H1 (cell line): ENCODE measurements at regions not wholly inside any gene's neighbourhood (a gene's known extent, or its start where the extent isn't known, plus 50 kb on each side); places are given as distances from the start of the nearest gene placed in this dataset.

Source experiments
- CTCF ChIA-PET: fragments of 300-600 bp; sonication (Branson Sonifier 250); formaldehyde crosslinking; loops from one replicate; lab custom pipeline; 2021; ENCODE audit not compliant: partially characterized antibody; lab: Charles Lee
- POLR2A ChIA-PET: fragments of 300-600 bp; sonication (Branson Sonifier 250); formaldehyde crosslinking; loops from one replicate; lab custom pipeline; 2021; ENCODE audit warnings: inconsistent platforms; ENCODE audit not compliant: partially characterized antibody; lab: Charles Lee
- DNase-seq, 2 experiments: peaks; one replicate each; pipeline versions ENCODE4 v3.0.0 to v3.0.0-alpha.2; 2010 to 2022; ENCODE audit warnings: low spot score in 2 of 2, low read depth in 1 of 2, mixed read lengths in 1 of 2
- FAIRE-seq: peaks from 2 replicates; lab custom pipeline; 2011; peaks lifted over from hg19 to GRCh38; lab: Jason Lieb, UNC
- H2AFZ ChIP-seq: 2 replicates; pipeline ENCODE4 v1.8.1; 2012; ENCODE audit warnings: low read length, inconsistent platforms
- H2AK5ac ChIP-seq: 2 replicates; pipeline ENCODE4 v1.6.1; 2013; ENCODE audit warnings: low read depth, low read length
- H2BK120ac ChIP-seq: replicated peaks from 2 replicates; pipeline ENCODE3; 2013; ENCODE audit warnings: low read depth, low read length, inconsistent platforms
- H2BK12ac ChIP-seq: 2 replicates; pipeline ENCODE4 v1.6.1; 2013; ENCODE audit warnings: low read depth, low read length
- H2BK15ac ChIP-seq: 2 replicates; pipeline ENCODE4 v1.6.1; 2013; ENCODE audit warnings: low read length
- H2BK20ac ChIP-seq: 2 replicates; pipeline ENCODE4 v1.6.1; 2013; ENCODE audit warnings: low read length
- H2BK5ac ChIP-seq: 2 replicates; pipeline ENCODE4 v1.6.1; 2013; ENCODE audit warnings: low read depth, low read length
- H3K14ac ChIP-seq: 2 replicates; pipeline ENCODE4 v1.6.1; 2013; ENCODE audit warnings: inconsistent platforms; ENCODE audit not compliant: insufficient read length
- H3K18ac ChIP-seq: 2 replicates; pipeline ENCODE4 v1.6.1; 2013; ENCODE audit warnings: low read length; ENCODE audit errors: extremely low read depth
- H3K23ac ChIP-seq: 2 replicates; pipeline ENCODE4 v1.6.1; 2013; ENCODE audit warnings: inconsistent platforms; ENCODE audit not compliant: insufficient read length
- H3K23me2 ChIP-seq: 2 replicates; pipeline ENCODE4 v1.6.1; 2013; ENCODE audit warnings: low read depth, low read length
- H3K27ac ChIP-seq: 2 replicates; pipeline ENCODE4 v1.6.1; 2011; ENCODE audit warnings: low read depth, low read length, inconsistent platforms
- H3K27me3 ChIP-seq, 4 experiments: replicated peaks in 1 of 4; 1 replicate in 1 of 4; 2 replicates in 3 of 4; pipeline versions ENCODE4 v1.6.1 to v1.8.1; 2011 to 2013; ENCODE audit warnings: low read length in 3 of 4, mild to moderate bottlenecking in 3 of 4, inconsistent platforms in 2 of 4, mixed read lengths in 2 of 4, moderate library complexity in 1 of 4; ENCODE audit not compliant: control insufficient read depth in 3 of 4, insufficient read depth in 3 of 4; ENCODE audit errors: extremely low read depth in 1 of 4
- H3K36me3 ChIP-seq, 4 experiments: 2 replicates each; pipeline versions ENCODE4 v1.6.1 to v1.8.1; 2011 to 2013; ENCODE audit warnings: mild to moderate bottlenecking in 4 of 4, low read length in 3 of 4, moderate library complexity in 2 of 4, control low read depth in 1 of 4, inconsistent platforms in 1 of 4; ENCODE audit not compliant: insufficient read depth in 4 of 4, control insufficient read depth in 2 of 4
- H3K4ac ChIP-seq: replicated peaks from 2 replicates; pipeline ENCODE3; 2013; ENCODE audit warnings: low read length, low read depth, mixed read lengths, inconsistent platforms; ENCODE audit not compliant: insufficient read length
- H3K4me1 ChIP-seq, 4 experiments: replicated peaks in 1 of 4; 1 replicate in 1 of 4; 2 replicates in 3 of 4; pipeline versions ENCODE4 v1.6.1 to v1.8.1; 2011 to 2013; ENCODE audit warnings: low read length in 3 of 4, inconsistent platforms in 2 of 4, mixed read lengths in 1 of 4; ENCODE audit not compliant: insufficient read depth in 4 of 4, control insufficient read depth in 3 of 4
- H3K4me2 ChIP-seq, 2 experiments: 2 replicates each; pipeline versions ENCODE4 v1.6.1 to v1.8.1; 2011 to 2013; ENCODE audit warnings: low read depth in 2 of 2, low read length in 2 of 2, control low read depth in 1 of 2, inconsistent platforms in 1 of 2, mild to moderate bottlenecking in 1 of 2; ENCODE audit not compliant: insufficient read depth in 1 of 2
- H3K4me3 ChIP-seq, 4 experiments: fragments of 200-600, 300-600 bp in 1 of 4; sonication (generic), shearing (Covaris generic), sonication (Bioruptor Twin) in 1 of 4; 2 replicates each; pipeline versions ENCODE4 v1.5.1 to v1.8.1; 2011 to 2016; ENCODE audit warnings: low read length in 4 of 4, low read depth in 3 of 4, control low read depth in 2 of 4, inconsistent platforms in 2 of 4, mild to moderate bottlenecking in 2 of 4, mixed read lengths in 1 of 4, moderate library complexity in 1 of 4; ENCODE audit not compliant: insufficient read depth in 2 of 4; ENCODE audit errors: extremely low read depth in 1 of 4
- H3K56ac ChIP-seq: replicated peaks from 2 replicates; pipeline ENCODE3; 2013; ENCODE audit warnings: low read depth, mild to moderate bottlenecking, mixed read lengths, low read length, inconsistent platforms; ENCODE audit not compliant: insufficient read length
- H3K79me1 ChIP-seq: 2 replicates; pipeline ENCODE4 v1.6.1; 2013; ENCODE audit warnings: low read depth, low read length, control low read depth
- H3K79me2 ChIP-seq, 2 experiments: 2 replicates each; pipeline versions ENCODE4 v1.6.1 to v1.8.1; 2012 to 2013; ENCODE audit warnings: low read length in 2 of 2, mild to moderate bottlenecking in 2 of 2, inconsistent platforms in 1 of 2; ENCODE audit not compliant: insufficient read depth in 2 of 2, control insufficient read depth in 1 of 2
- H3K9ac ChIP-seq, 4 experiments: replicated peaks in 1 of 4; 1 replicate in 1 of 4; 2 replicates in 3 of 4; pipeline versions ENCODE4 v1.6.1 to v1.8.1; 2011 to 2013; ENCODE audit warnings: low read depth in 3 of 4, low read length in 3 of 4, control low read depth in 2 of 4, mild to moderate bottlenecking in 2 of 4, moderate library complexity in 2 of 4, inconsistent platforms in 1 of 4; ENCODE audit errors: extremely low read depth in 1 of 4
- H3K9me3 ChIP-seq, 2 experiments: 2 replicates each; pipeline versions ENCODE4 v1.6.1 to v1.8.1; 2012 to 2013; ENCODE audit warnings: mild to moderate bottlenecking in 2 of 2, moderate library complexity in 2 of 2, control low read depth in 1 of 2, inconsistent platforms in 1 of 2, low read depth in 1 of 2, low read length in 1 of 2, mixed read lengths in 1 of 2; ENCODE audit not compliant: insufficient read depth in 2 of 2
- H4K20me1 ChIP-seq, 2 experiments: replicated peaks in 1 of 2; 2 replicates each; pipeline versions ENCODE3 to v1.8.1; 2011 to 2013; ENCODE audit warnings: inconsistent platforms in 2 of 2, low read length in 2 of 2, mild to moderate bottlenecking in 1 of 2; ENCODE audit not compliant: insufficient read depth in 2 of 2, control insufficient read depth in 1 of 2
- H4K5ac ChIP-seq: 2 replicates; pipeline ENCODE4 v1.6.1; 2013; ENCODE audit warnings: low read length, low read depth, mixed read lengths, inconsistent platforms; ENCODE audit not compliant: insufficient read length
- H4K8ac ChIP-seq: 2 replicates; pipeline ENCODE4 v1.8.0; 2013; ENCODE audit warnings: mild to moderate bottlenecking, moderate library complexity, low read length, inconsistent platforms; ENCODE audit not compliant: insufficient read depth; ENCODE audit errors: extremely low read depth
- H4K91ac ChIP-seq: replicated peaks from 2 replicates; pipeline ENCODE3; 2013; ENCODE audit warnings: low read length, mixed read lengths, inconsistent platforms; ENCODE audit not compliant: insufficient read length
- FOSL1 ChIP-seq: IDR thresholded peaks from 2 replicates; pipeline ENCODE4 v1.6.1; 2011; ENCODE audit warnings: mild to moderate bottlenecking, low read depth, low read length, moderate library complexity; ENCODE audit not compliant: insufficient read depth
- PHF8 ChIP-seq: fragments of 200-600 bp; sonication (generic); conservative IDR thresholded peaks from 2 replicates; pipeline ENCODE4 v1.7.1; 2012; ENCODE audit warnings: low read depth, mild to moderate bottlenecking, inconsistent platforms, low read length, moderate library complexity
- POU5F1 ChIP-seq: IDR thresholded peaks from 2 replicates; pipeline ENCODE4 v1.6.1; 2011; ENCODE audit warnings: low read depth, mild to moderate bottlenecking, low read length, moderate library complexity
- whole genome bisulfite sequencing, 2 experiments: shearing (Covaris generic) in 1 of 2; methylation state at CpG; one replicate each; pipeline versions ENCODE4 v1.1.6 to v1.1.7; 2013 to 2015; ENCODE audit warnings: low lambda C conversion rate in 2 of 2, mixed read lengths in 2 of 2, inconsistent platforms in 1 of 2, low coverage in 1 of 2, missing lambda C conversion rate in 1 of 2; ENCODE audit not compliant: insufficient replicate concordance in 2 of 2, insufficient coverage in 1 of 2, insufficient read length in 1 of 2; ENCODE audit errors: extremely low coverage in 1 of 2, missing lambda C conversion rate in 1 of 2; 5-methylcytosine and 5-hydroxymethylcytosine counted together

DNA sequence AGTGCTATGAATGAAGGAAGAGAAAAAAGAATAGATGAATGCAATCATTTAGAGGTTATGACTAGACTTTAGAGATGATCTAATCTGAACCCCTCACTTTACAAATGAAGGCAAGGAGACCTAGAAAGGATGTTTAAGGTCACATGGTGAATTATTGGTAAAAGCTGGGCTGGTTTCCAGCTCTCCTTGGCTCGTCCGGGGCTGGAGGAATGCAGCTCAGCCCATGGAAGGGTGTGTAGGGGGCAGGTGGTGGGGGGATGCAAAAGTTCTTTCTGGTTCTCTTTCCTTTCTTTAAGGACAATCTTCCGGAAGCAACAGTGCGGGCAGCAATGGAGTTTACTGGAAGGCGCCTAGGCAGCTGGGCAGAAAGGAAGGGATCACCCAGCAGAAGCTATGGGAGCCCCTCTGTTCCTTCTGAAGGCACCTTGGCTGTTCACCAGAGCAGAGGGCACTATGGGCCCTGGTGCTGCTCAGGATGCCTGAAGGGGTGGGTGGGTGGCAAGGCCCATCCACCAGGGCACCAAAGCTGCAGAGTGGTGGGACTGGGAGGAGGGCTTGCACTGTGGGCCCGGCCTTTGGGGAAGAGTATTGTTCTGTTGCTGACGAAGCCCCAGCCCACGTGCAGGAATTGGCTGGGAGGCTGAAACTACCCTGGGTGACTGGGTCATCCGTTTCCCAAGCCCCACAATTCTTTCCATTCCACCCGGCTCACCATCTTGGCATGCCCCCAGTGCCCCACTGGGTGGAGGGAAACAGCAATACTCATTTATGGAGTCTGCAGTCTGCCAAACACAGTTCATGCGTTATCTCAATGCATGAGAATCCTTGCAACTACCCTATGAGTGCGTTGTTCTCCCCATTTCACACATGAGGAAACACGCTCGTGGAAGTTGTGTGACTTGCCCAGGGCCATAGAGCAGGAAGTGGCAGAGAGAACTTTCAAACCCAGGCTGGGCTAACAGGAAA is 78.2 kb downstream of the IRF2BPL start:
- no peak overlapping the region for H3K14ac ChIP-seq
- CTCF ChIA-PET, result interaction anchor here (0.8 to 3.7 kb wide), 6 partner anchors 33 to 120 kb away, joined by 3 to 23 read pairs (median 6); no protein-coding TSS in a partner anchor
- no peaks in the 10 kb centered on the region for H3K36me3 ChIP-seq
- no peak for DNase-seq
- 90% methylated on average over 14 of the region's 14 CpGs; no CpG with 5 or more reads in 1 of the 2 experiments for WGBS, 2 experiments
- peak overlapping the region; percentile 70; the same call in 1 of the 2 replicates for H2BK12ac ChIP-seq
- H3K4me2 ChIP-seq, result no peak overlapping the region
- peak overlapping the region; percentile 2 for H4K91ac ChIP-seq
- H3K9ac ChIP-seq, result no peak overlapping the region
- TF ChIP-seq FOSL1 (no peak), POU5F1 (no peak), PHF8 (no peak)
- TF ChIP-seq, all 59 proteins: peak for 0
- Histone ChIP-seq H3K23ac (no peak overlapping the region), H2BK20ac (peak overlapping the region; percentile 64; the same call in 1 of the 2 replicates), H2BK5ac (peak overlapping the region; percentile 85), H3K56ac (no peak overlapping the region), H3K4me3 (no peak overlapping the region), H2BK120ac (no peak overlapping the region), H2AFZ (no peak overlapping the region), H3K27me3 (no peaks in the 10 kb centered on the region), H3K79me1 (no peaks in the 10 kb centered on the region), H2BK15ac (peak overlapping the region; percentile 75; the same call in 1 of the 2 replicates), H3K4me1 (peaks cover 19 to 30% (median 27%) of the 10 kb centered on the region in 4 experiments), H4K8ac (no peak overlapping the region), H3K27ac (no peak overlapping the region; the same call in 1 of the 2 replicates), H2AK5ac (peak overlapping the region; percentile 20), H3K23me2 (no peaks in the 10 kb centered on the region; the same call in 1 of the 2 replicates), H3K9me3 (no peaks in the 10 kb centered on the region), H4K5ac (no peak overlapping the region), H4K20me1 (no peaks in the 10 kb centered on the region), H3K79me2 (no peaks in the 10 kb centered on the region), H3K4ac (peak overlapping the region; percentile 70), H3K18ac (peak overlapping the region; percentile 32; the same call in 1 of the 2 replicates)
- POLR2A ChIA-PET, result interaction anchor here (0.6 to 1.6 kb wide), 4 partner anchors 11 to 69 kb away, joined by 3 to 6 read pairs (median 4); no protein-coding TSS in a partner anchor
- no peak for FAIRE-seq
